ENCODE measurements at regions not wholly inside any gene's neighbourhood (a gene's known extent, or its start where the extent isn't known, plus 50 kb on each side); places are given as distances from the start of the nearest gene placed in this dataset.

- DNase-seq, result no peak
Measured at GRCh38 chr10:4661511-4662255, 164.3 kb upstream of the AKR1E2 start.

GRCh38 chr10:4658777-4659176, 167.2 kb upstream of the AKR1E2 start:
- no peak for DNase-seq

- no peak for DNase-seq
Measured at GRCh38 chr10:4656576-4657194, 169.3 kb upstream of the AKR1E2 start.

DNA sequence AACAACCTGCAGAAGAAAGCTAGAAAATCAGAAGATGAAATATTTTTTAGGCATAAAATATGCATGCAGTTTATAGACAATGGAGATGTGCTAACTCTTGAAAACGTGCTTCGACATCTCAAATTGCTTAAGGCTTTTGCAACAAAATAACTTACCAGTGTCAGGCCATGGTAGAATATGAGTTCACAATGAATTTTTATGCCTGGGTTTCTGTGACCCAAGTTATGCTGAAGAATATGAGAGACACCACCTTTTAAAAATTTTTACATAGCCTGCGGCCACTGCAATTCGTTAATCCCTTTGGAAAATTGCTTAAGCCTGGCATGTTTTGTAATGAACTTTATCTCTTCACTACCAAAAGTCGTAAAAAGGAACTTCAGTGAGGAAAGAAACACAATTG, 170.1 kb upstream of the AKR1E2 start:
- no peak for DNase-seq

- DNase-seq, result no peak
Measured at GRCh38 chr10:4655406-4655805, 170.6 kb upstream of the AKR1E2 start.

DNA sequence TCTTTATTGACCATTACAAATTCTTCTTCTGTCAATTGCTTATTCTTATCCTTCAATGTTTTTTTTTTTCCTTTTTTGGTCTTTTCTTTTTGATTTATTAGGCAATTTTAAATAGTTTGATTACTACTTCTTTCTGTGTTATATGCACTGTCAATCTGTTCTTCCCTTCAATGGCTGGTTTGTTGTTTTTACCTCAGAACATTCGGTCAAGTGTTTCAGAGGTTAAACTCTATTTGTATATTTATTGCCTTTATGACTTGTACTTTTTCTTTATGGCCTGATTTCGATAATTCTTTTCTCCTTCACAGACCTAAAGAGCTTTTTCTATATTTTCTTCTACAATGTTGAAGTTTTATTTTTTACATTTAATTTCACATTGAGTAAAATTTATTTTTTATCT, 171.5 kb upstream of the AKR1E2 start:
- no peak for DNase-seq

DNA sequence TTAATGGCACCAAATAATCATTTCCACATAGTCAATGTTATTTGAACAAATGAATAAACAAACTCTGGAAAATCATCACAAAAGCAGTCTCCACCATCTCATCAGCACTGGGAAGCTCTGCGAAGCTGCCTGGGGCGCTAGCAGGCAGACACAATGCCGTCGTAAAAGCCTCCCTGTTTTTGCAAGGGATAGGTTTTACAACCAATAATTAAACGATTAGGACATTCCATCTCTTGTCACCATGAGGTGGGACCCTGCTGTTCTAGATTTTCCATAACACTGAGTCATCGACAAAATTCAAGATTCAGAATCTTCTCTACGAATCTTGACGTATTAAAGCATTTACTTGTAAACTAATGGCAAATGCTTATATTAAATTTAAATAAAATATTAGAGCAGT, 172.8 kb upstream of the AKR1E2 start:
- no peak for DNase-seq

DNA sequence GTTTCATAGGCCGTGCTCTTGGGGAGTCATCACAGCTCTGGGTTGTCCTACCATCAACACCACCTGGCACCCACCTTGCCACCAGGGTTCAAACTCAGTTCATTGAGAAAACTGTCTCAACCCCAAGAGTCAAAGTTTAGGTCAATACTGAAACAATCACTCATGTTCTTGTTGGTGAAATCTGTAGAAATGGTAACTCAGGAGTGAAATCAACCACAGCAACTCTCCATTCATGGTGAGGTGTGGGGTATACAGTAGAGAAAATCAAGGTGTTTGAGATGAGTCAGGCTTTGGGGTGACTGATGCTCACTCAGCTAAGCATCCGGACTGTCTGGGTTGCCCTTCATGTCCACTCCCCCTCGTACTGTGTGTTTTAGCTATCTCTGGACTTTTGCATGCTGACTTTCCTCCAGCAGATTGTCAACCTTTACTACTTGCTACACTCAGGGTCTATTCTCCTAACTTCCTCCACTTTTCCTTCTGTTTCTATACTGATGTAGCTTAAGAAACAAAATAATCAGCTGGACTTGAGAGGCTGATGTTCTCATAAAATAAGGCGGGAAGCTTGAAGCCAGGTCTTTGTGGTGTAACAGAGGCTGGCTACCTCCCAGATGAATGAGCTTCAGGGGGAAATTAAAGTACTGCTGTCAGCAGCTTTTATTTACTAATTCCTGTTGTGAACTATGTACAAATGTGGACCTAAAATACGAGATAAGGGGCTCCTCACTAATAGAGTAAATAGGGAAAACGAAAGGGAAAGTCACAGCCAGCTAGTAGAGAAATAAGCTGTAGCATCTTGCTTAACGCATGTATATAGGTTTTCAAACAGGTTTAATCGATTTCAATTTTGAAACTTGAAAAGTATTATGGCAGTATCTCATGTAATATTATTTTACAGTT, 173.6 kb upstream of the AKR1E2 start:
- DNase-seq, result no peak

GRCh38 chr10:4651404-4652037, 174.5 kb upstream of the AKR1E2 start:
- no peak for DNase-seq

DNA sequence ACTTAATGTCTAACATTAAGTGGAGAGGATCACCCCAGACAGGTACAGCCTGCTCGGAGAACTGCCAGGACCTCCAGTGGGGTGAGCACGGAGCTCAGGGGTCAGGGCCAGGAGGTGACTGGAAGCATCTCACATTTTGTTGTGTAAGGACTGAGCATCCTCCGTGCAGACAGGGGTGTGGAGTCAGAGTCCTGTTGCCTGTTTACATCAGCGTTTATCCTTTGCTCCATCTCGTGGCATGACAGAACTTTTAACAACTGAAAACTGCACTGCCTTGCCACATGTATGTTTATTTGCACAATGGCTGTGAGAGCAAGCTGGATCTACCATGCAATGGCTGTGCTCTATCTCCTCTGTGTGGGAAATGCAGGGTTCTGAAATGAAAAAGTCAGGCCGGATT, 175.4 kb upstream of the AKR1E2 start:
- DNase-seq, result no peak

DNA sequence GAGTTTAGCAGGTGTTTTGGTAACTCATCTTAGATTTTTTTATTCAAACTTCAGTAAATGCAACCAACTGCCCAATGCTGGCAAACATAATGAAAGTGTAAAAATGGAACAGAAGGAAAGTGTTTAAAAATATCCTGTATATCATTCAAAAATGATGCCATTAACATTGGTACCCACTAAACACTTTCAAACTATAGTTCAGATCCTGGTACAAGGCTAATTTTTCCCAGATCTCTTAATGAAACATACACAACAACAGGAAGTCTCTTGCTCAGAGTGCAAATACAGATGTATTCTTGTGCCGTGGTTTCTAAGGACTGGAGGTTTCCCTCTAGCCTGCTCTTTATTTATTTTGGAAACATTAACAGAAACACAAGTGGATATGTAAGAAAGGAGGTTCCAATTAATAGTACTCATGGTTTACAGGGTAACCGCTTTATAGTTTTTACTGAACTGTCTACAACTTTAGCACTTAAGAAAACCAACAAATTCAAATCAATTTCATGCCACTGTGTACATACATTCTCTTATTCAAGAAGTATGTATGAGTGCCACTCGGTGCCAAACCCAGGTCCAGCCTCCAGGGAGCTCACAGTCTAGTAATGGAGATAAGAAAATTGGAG, 176.0 kb upstream of the AKR1E2 start:
- no peak for DNase-seq

GRCh38 chr10:4649471-4649870, 176.5 kb upstream of the AKR1E2 start:
- DNase-seq, result no peak

- no peak for DNase-seq
Measured at GRCh38 chr10:4648999-4649398, 177.0 kb upstream of the AKR1E2 start.

DNA sequence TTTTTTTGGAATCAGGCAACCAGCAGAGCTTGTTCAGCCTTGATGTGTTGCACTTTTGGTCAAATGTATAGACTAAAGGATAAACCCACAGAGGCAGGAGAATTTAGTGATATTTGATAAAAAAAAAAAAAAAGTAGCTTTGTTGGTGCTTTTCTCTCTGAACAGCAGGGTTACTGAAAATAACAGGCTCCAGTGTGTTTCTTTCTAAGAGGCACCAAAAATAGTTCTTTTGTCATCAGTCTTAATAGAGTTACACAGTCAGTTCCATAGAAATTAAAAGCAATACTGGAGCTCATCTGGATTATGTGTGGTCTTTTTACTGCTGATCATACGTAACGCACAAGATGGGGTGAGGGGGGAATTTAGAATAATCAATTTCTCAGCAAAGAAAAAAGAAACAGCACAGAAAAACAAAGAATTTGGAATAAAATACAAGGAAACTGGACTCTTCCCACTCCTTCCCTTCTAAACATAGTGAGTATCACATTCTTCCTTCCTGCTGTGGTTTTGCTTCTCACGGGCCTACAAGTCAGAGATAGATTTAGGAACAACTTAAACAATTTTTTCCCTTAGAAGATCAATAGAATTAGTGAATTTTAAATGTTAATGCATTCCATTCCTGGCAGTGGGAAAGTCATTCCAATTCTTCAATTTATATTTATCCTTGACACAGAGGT, 178.8 kb upstream of the AKR1E2 start:
- DNase-seq, result no peak

GRCh38 chr10:4646547-4646946, 179.5 kb upstream of the AKR1E2 start:
- DNase-seq, result no peak

DNA sequence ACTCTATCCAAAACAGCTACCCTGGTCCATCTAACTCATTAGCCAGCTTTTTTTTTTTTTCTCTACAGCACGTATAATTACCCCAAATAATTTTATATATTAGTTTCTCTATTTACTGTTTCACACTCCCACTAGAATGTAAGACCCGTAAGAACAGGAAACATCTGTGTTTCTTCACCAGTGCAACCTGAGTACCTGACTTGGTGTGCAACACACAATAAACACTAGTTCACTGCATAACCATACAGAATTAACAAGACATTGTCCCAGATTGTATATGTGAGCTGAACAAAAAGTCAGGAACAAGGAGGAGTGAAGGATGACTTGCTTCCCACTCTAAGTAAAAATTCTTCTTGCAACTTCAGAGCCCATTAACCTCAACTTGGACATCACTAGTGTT, 180.2 kb upstream of the AKR1E2 start:
- no peak for DNase-seq

DNA sequence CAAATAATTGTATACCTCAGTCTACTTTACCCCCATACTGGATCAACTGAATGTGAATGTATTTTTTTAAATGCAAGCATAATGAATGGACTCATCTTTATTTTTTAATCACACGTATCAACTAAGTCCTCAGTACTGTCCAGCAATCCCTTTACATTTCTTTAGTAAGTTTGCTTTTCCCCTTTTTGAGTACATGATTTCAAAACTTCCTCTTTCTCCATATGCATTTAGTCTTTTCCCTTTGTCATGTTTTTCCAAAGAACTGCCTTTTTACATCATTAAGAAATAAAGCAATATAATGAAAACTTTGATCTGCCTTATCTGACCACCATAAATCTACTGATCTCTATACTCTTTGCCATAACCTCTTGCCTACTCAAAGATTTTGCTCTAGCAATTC, 182.5 kb upstream of the AKR1E2 start:
- DNase-seq, result no peak

DNA sequence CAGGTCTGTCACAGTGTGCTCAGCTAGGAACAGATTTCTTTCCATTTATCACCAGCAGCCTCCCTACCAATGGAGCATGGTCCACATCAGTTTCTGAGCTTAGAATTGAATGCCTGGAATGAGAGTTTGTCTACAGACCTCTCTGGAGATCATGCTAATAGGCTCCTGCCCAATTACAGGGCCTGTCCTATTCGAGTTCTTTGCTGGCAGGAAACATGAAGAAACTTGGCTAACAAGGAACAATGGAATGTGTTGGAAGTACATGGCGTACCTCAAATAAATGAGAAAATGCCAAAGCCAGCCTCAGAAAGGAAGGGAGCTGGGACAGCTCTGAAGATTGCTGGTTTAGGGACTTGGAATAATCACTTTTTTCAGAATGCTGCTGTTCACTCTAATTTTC, 186.0 kb upstream of the AKR1E2 start:
- no peak for DNase-seq

DNA sequence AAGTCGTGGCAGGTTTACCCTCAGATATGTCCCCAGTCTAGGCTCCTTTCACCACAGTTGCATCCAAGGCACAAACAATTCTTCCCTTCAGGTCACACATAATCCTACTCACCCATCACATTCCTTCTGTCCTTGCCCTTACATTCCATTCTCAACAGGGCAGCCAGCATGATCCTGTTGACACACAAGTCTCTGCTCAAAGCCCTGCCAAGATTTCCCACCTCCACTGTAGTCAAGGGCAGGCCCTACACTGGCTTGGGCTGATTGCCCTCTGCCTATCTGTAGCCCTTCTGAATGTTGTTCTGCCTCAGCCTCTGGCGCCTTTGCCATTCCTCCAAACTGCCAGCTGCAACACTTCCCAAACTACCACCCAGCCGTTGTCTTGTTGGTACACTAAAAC, 187.9 kb upstream of the AKR1E2 start:
- no peak for DNase-seq

- no peak for DNase-seq
Measured at GRCh38 chr10:4637657-4638056, 188.3 kb upstream of the AKR1E2 start.

GRCh38 chr10:4635883-4636282, 190.1 kb upstream of the AKR1E2 start:
- no peak for DNase-seq

DNA sequence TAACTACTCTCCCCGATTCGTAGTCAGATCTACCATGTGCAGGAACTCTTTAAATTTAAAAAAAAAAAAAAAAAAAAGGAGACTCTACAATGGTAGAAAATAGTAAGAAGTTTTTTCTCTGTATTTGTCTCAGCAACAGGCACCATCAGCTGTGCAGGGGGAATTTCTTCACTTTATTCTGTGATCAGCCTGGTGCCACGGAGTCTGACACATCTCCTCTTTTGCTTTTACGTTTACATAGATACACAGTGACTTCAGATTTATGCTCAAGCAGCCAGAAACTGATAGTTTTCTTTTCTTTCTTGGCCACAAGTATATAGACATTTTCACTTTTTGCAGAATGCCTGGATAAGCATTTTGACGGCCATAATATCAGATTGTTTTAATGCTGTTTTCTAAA, 190.6 kb upstream of the AKR1E2 start:
- no peak for DNase-seq

Measured in T1000 (cell line).